Trophoblast cell (in vitro differentiated cells and primary cell): ENCODE measurements at regions not wholly inside any gene's neighbourhood (a gene's known extent, or its start where the extent isn't known, plus 50 kb on each side); places are given as distances from the start of the nearest gene placed in this dataset.

Experiments used
- DNase-seq, 2 donors: peaks; one replicate each; pipeline ENCODE4 v3.0.0-alpha.2; 2016
- H2AFZ ChIP-seq: 2 replicates; pipeline ENCODE4 v1.6.1; 2013; ENCODE audit warnings: low read length, moderate library complexity, mild to moderate bottlenecking; ENCODE audit not compliant: insufficient read depth, poor library complexity
- H2AK5ac ChIP-seq: 2 replicates; pipeline ENCODE4 v1.6.1; 2013; ENCODE audit warnings: mild to moderate bottlenecking, low read length
- H2BK120ac ChIP-seq: 2 replicates; pipeline ENCODE4 v1.6.1; 2013; ENCODE audit warnings: low read length, mild to moderate bottlenecking, moderate library complexity; ENCODE audit not compliant: insufficient read depth, poor library complexity
- H2BK12ac ChIP-seq: 2 replicates; pipeline ENCODE4 v1.6.1; 2013; ENCODE audit warnings: mild to moderate bottlenecking, low read length, moderate library complexity
- H2BK5ac ChIP-seq: 2 replicates; pipeline ENCODE4 v1.6.1; 2013; ENCODE audit warnings: low read length, low read depth, moderate library complexity, mild to moderate bottlenecking; ENCODE audit not compliant: poor library complexity
- H3K14ac ChIP-seq: 2 replicates; pipeline ENCODE4 v1.6.1; 2013; ENCODE audit warnings: mild to moderate bottlenecking, low read length
- H3K18ac ChIP-seq: 2 replicates; pipeline ENCODE4 v1.6.1; 2013; ENCODE audit warnings: mild to moderate bottlenecking, low read length
- H3K23ac ChIP-seq: 2 replicates; pipeline ENCODE4 v1.6.1; 2013; ENCODE audit warnings: low read length
- H3K27ac ChIP-seq: 2 replicates; pipeline ENCODE4 v1.5.1; 2013; ENCODE audit warnings: low read depth, mild to moderate bottlenecking, inconsistent platforms, low read length, moderate library complexity
- H3K27me3 ChIP-seq: 2 replicates; pipeline ENCODE4 v1.6.1; 2013; ENCODE audit warnings: inconsistent platforms, mild to moderate bottlenecking, low read length, moderate library complexity; ENCODE audit not compliant: insufficient read depth
- H3K36me3 ChIP-seq, 2 experiments: 1 replicate in 1 of 2; 2 replicates in 1 of 2; pipeline ENCODE4 v1.6.1; 2013; ENCODE audit warnings: low read length in 2 of 2, mild to moderate bottlenecking in 2 of 2, moderate library complexity in 1 of 2; ENCODE audit not compliant: insufficient read depth in 2 of 2, control insufficient read depth in 1 of 2
- H3K4ac ChIP-seq: 2 replicates; pipeline ENCODE4 v1.6.1; 2013; ENCODE audit warnings: low read depth, mild to moderate bottlenecking, low read length, moderate library complexity
- H3K4me1 ChIP-seq, 2 experiments: 1 replicate in 1 of 2; 2 replicates in 1 of 2; pipeline ENCODE4 v1.6.1; 2013; ENCODE audit warnings: low read length in 2 of 2, mild to moderate bottlenecking in 2 of 2, moderate library complexity in 1 of 2; ENCODE audit not compliant: insufficient read depth in 2 of 2, control insufficient read depth in 1 of 2
- H3K4me2 ChIP-seq: 2 replicates; pipeline ENCODE4 v1.6.1; 2013; ENCODE audit warnings: inconsistent platforms, mild to moderate bottlenecking, low read length, moderate library complexity
- H3K4me3 ChIP-seq: 2 replicates; pipeline ENCODE4 v1.5.1; 2013; ENCODE audit warnings: mild to moderate bottlenecking, low read depth, low read length, inconsistent platforms
- H3K79me1 ChIP-seq: one replicate; pipeline ENCODE4 v1.6.1; 2013; ENCODE audit warnings: low read length
- H3K79me2 ChIP-seq: 2 replicates; pipeline ENCODE4 v1.6.1; 2013; ENCODE audit warnings: low read length, mild to moderate bottlenecking; ENCODE audit not compliant: control insufficient read depth, insufficient read depth, poor library complexity
- H3K9ac ChIP-seq: 2 replicates; pipeline ENCODE4 v1.6.1; 2013; ENCODE audit warnings: mild to moderate bottlenecking, low read length
- H3K9me3 ChIP-seq: 2 replicates; pipeline ENCODE4 v1.6.1; 2013; ENCODE audit warnings: low read depth, mild to moderate bottlenecking, control low read depth, inconsistent platforms, low read length; ENCODE audit not compliant: insufficient read depth
- H4K12ac ChIP-seq: 2 replicates; pipeline ENCODE4 v1.6.1; 2013; ENCODE audit warnings: low read depth, mild to moderate bottlenecking, low read length, moderate library complexity
- H4K8ac ChIP-seq: 2 replicates; pipeline ENCODE4 v1.6.1; 2013; ENCODE audit warnings: low read depth, mild to moderate bottlenecking, low read length, moderate library complexity
- H4K91ac ChIP-seq: one replicate; pipeline ENCODE4 v1.6.1; 2013; ENCODE audit warnings: low read depth, mild to moderate bottlenecking, low read length, moderate library complexity
- WGBS: extraction: QIAGEN DNeasy Blood & Tissue Kit; methylation state at CpG from one replicate; pipeline ENCODE4 v1.1.7; 2013; ENCODE audit warnings: missing lambda C conversion rate; ENCODE audit not compliant: insufficient read length, insufficient coverage; ENCODE audit errors: extremely low coverage; 5-methylcytosine and 5-hydroxymethylcytosine counted together

DNA sequence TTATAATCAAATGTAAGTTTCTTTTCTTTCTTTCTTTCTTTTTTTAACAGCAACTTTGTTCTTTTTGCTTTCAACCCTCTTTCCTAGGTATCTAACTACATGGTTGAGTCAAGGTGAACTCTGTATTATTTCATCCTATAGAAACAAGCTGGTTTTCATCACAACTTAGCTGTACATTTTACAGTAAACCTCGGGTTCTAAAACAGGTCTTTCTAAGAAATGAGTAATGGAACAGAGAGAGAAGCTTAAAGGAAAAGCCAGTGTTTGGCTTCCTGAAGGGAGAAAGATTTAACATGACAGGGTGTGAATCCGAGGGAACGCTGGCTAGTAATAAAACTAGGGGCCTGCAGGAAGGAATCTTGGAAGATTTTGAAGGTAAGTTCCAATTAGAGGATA, 143.4 kb upstream of the ITGB1 start:
- no peak overlapping the region for H2BK12ac ChIP-seq
- no peaks in the 10 kb centered on the region for H3K36me3 ChIP-seq
- no peak overlapping the region for H3K4ac ChIP-seq
- no peaks in the 10 kb centered on the region for H3K79me1 ChIP-seq
- H3K79me2 ChIP-seq, result no peaks in the 10 kb centered on the region
- H3K4me2 ChIP-seq, result no peak overlapping the region
- WGBS, result no CpG with 5 or more reads among the region's 3 CpGs
- H3K4me1 ChIP-seq, result peaks cover 0 to 2% of the 10 kb centered on the region in 2 experiments
- H3K9me3 ChIP-seq, result peaks cover 1% of the 10 kb centered on the region
- no peak overlapping the region for H3K23ac ChIP-seq
- no peak overlapping the region for H3K14ac ChIP-seq
- no peaks in the 10 kb centered on the region for H3K27me3 ChIP-seq
- H2AFZ ChIP-seq, result no peak overlapping the region
- H2BK5ac ChIP-seq, result no peak overlapping the region
- H3K4me3 ChIP-seq, result no peak overlapping the region
- H3K18ac ChIP-seq, result no peak overlapping the region
- no peak overlapping the region for H2AK5ac ChIP-seq
- H4K91ac ChIP-seq, result no peak overlapping the region
- H3K27ac ChIP-seq, result no peak overlapping the region
- no peak overlapping the region for H3K9ac ChIP-seq
- no peak overlapping the region for H4K8ac ChIP-seq
- no peak overlapping the region for H2BK120ac ChIP-seq
- H4K12ac ChIP-seq, result no peak overlapping the region
- DNase-seq, result no peak

DNA sequence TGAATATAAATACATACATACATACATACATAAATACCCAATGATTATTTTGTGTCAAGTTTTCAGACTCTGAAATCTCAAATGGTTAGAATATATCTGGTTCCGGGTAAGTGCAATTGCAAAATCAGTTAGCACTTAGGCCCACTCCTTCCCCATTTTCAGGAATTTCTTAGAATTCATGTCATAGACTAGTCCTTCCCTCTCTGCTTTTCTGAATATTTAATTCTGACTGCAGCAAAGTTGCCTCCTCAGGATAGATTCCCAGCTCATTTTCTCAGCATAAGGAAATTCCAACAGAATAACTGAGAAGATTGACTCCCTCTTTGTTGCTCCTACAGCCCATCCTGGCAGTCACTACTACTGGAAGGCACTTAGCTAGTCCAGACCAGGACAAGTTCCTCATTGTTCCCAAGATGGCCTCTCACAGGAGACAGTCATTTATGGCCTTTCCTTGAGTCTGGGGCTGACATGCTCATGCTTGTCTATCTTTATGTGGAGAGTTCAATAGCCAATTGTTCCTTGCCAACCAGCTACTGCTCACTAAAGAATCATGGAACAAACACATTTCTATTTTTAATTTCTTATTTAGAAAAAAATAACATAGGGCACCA, 142.9 kb upstream of the ITGB1 start:
- no peak overlapping the region for H2AFZ ChIP-seq
- H4K12ac ChIP-seq, result no peak overlapping the region
- no peak overlapping the region for H4K91ac ChIP-seq
- H3K27ac ChIP-seq, result no peak overlapping the region
- H3K4me1 ChIP-seq, result peaks cover 0 to 2% of the 10 kb centered on the region in 2 experiments
- no peak overlapping the region for H3K23ac ChIP-seq
- H3K79me2 ChIP-seq, result no peaks in the 10 kb centered on the region
- H3K27me3 ChIP-seq, result no peaks in the 10 kb centered on the region
- peaks cover 1% of the 10 kb centered on the region for H3K9me3 ChIP-seq
- no peak overlapping the region for H2AK5ac ChIP-seq
- no peak overlapping the region for H2BK5ac ChIP-seq
- no peak overlapping the region for H2BK12ac ChIP-seq
- no peak overlapping the region for H3K4me3 ChIP-seq
- H3K9ac ChIP-seq, result no peak overlapping the region
- no peak overlapping the region for H2BK120ac ChIP-seq
- H3K79me1 ChIP-seq, result no peaks in the 10 kb centered on the region
- no CpG with 5 or more reads among the region's 1 CpG for WGBS
- DNase-seq, result no peak
- no peak overlapping the region for H3K4me2 ChIP-seq
- no peaks in the 10 kb centered on the region for H3K36me3 ChIP-seq
- no peak overlapping the region for H3K14ac ChIP-seq
- no peak overlapping the region for H3K18ac ChIP-seq
- no peak overlapping the region for H4K8ac ChIP-seq
- no peak overlapping the region for H3K4ac ChIP-seq

DNA sequence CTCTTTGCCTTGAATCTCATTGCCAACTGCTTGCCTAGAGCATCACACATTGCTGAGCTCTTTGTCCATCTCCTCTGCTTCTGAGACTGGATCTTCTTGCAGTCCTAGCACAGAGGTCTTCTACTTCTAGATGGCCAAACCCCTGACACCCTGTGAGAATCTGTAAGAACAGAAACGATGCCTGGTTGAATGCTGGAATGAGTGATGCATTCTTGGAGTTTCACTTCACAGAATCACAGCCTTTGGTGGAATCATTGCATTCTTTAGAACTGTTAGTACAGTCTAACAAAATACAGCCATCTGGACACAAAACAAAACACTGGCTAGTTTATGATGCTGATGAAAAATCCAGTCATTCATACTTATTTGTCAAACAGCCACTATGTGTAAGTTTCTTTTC, 141.7 kb upstream of the ITGB1 start:
- no CpG with 5 or more reads among the region's 1 CpG for WGBS
- no peak overlapping the region for H3K23ac ChIP-seq

DNA sequence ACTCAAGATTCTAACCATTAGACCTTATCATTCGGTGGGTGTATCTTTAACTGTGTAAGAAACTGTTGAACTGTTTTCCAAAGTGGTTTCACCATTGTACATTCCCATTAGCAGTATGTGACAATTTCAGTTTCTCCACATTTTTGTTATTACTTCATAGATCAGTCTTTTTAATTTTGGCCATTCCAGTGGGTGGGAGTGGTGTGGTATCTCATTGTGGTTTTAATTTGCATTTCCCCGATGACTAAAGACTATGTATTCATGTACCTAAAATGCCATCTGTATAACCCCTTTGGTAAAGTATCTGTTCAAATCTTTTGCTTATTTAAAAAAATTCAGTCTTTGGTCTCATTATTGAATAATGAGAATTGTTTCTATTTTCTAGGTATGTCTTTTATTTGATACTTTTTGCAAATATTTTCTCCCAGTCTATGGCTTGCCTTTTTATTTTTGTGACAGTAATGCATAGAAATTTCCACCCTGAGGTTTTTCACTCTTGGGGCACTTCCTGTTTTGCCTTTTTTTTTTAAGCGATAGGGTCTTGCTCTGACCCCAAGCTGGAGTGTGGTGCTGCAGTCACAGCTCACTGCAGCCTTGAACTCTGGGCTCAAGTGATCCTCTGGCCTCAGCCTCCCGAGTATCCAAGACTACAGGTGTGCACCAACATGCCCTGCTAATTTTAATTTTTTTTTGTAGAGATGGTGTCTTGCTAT, 141.1 kb upstream of the ITGB1 start:
- Histone ChIP-seq H3K4me3 (no peak overlapping the region), H3K79me1 (no peaks in the 10 kb centered on the region), H2AK5ac (no peak overlapping the region), H4K91ac (no peak overlapping the region), H3K36me3 (peaks cover 0 to 2% of the 10 kb centered on the region in 2 experiments), H2BK12ac (no peak overlapping the region), H3K23ac (no peak overlapping the region), H3K4me1 (peaks cover 0 to 2% of the 10 kb centered on the region in 2 experiments), H3K79me2 (no peaks in the 10 kb centered on the region), H2BK5ac (no peak overlapping the region), H3K27ac (no peak overlapping the region), H3K4ac (no peak overlapping the region), H2BK120ac (no peak overlapping the region), H2AFZ (no peak overlapping the region), H3K18ac (no peak overlapping the region), H3K14ac (no peak overlapping the region), H4K8ac (no peak overlapping the region), H4K12ac (no peak overlapping the region), H3K9me3 (peaks cover 4% of the 10 kb centered on the region), H3K27me3 (no peaks in the 10 kb centered on the region), H3K4me2 (no peak overlapping the region), H3K9ac (no peak overlapping the region)
- WGBS, result no CpG with 5 or more reads among the region's 4 CpGs
- DNase-seq, result no peak

More for the DNA sequence above, 141.7 kb upstream of the ITGB1 start:
- Histone ChIP-seq H2AK5ac (no peak overlapping the region), H3K9ac (no peak overlapping the region), H4K8ac (no peak overlapping the region), H3K27ac (no peak overlapping the region), H4K12ac (no peak overlapping the region), H2AFZ (no peak overlapping the region), H3K4me2 (no peak overlapping the region), H3K4me3 (no peak overlapping the region), H3K27me3 (no peaks in the 10 kb centered on the region), H3K9me3 (peaks cover 1% of the 10 kb centered on the region), H3K4ac (no peak overlapping the region), H3K79me1 (no peaks in the 10 kb centered on the region), H3K4me1 (peaks cover 0 to 2% of the 10 kb centered on the region in 2 experiments), H3K18ac (no peak overlapping the region), H4K91ac (no peak overlapping the region), H3K36me3 (no peaks in the 10 kb centered on the region), H3K14ac (no peak overlapping the region), H2BK12ac (no peak overlapping the region), H2BK120ac (no peak overlapping the region), H2BK5ac (no peak overlapping the region), H3K79me2 (no peaks in the 10 kb centered on the region)
- no peak for DNase-seq
